CD4-positive, alpha-beta T cell (primary cell): ENCODE measurements at regions not wholly inside any gene's neighbourhood (a gene's known extent, or its start where the extent isn't known, plus 50 kb on each side); places are given as distances from the start of the nearest gene placed in this dataset.
A peak's percentile ranks its signal among the peaks of the same experiment; 100 is the strongest.
"Not testable (repeated sequence)": the region's sequence is repeated elsewhere in the genome, so short reads cannot be mapped to it uniquely, and the experiment has no call there.

Source experiments
- ATAC-seq: fragments of 200-7000 bp; cut with Tn5 transposase; one replicate; pipeline ENCODE4 v1.10.0; 2022; ENCODE audit warnings: mild to moderate bottlenecking; ENCODE audit not compliant: poor library complexity
- CTCF ChIA-PET: fragments of 350-600 bp; sonication (Branson Sonifier 250); formaldehyde crosslinking; loops from one replicate; lab custom pipeline; 2021; ENCODE audit warnings: antibody characterized with exemption, inconsistent platforms; lab: Charles Lee
- POLR2A ChIA-PET: fragments of 350-600 bp; sonication (Branson Sonifier 250); formaldehyde crosslinking; loops from one replicate; lab custom pipeline; 2021; ENCODE audit warnings: antibody characterized with exemption, inconsistent platforms; lab: Charles Lee
- DNase-seq, 14 experiments: peaks; one replicate each; pipeline ENCODE4 v3.0.0-alpha.2; 2013 to 2020; ENCODE audit warnings: mixed read lengths in 2 of 14
- H3K27ac ChIP-seq, 2 donors: one replicate each; pipeline versions ENCODE4 v1.5.1 to v1.7.0; 2013; ENCODE audit warnings: low read length in 2 of 2, low read depth in 1 of 2, mild to moderate bottlenecking in 1 of 2
- H3K27me3 ChIP-seq, 2 experiments: 1 replicate in 1 of 2; 2 replicates in 1 of 2; pipeline versions ENCODE4 v1.6.1 to v1.7.0; 2013; ENCODE audit warnings: low read length in 2 of 2, control low read depth in 1 of 2, mild to moderate bottlenecking in 1 of 2, moderate library complexity in 1 of 2; ENCODE audit not compliant: insufficient read depth in 2 of 2, control insufficient read depth in 1 of 2
- H3K36me3 ChIP-seq: one replicate; pipeline ENCODE4 v1.6.1; 2013; ENCODE audit warnings: low read length, control low read depth; ENCODE audit not compliant: insufficient read depth
- H3K4me1 ChIP-seq: one replicate; pipeline ENCODE4 v1.6.1; 2013; ENCODE audit warnings: low read length, control low read depth; ENCODE audit not compliant: insufficient read depth
- H3K4me3 ChIP-seq: one replicate; pipeline ENCODE4 v1.5.1; 2013; ENCODE audit warnings: mild to moderate bottlenecking, low read length, moderate library complexity
- H3K9me3 ChIP-seq, 2 experiments: 1 replicate in 1 of 2; 2 replicates in 1 of 2; pipeline versions ENCODE4 v1.6.1 to v1.7.0; 2013; ENCODE audit warnings: low read length in 2 of 2, mild to moderate bottlenecking in 2 of 2, control low read depth in 1 of 2, moderate library complexity in 1 of 2; ENCODE audit not compliant: control insufficient read depth in 1 of 2, insufficient read depth in 1 of 2
- H3K27ac Mint-ChIP-seq: one replicate; pipeline ENCODE4 v1.8.0; 2020; ENCODE audit warnings: mixed read lengths
- H3K27me3 Mint-ChIP-seq: one replicate; pipeline ENCODE4 v1.8.0; 2021; ENCODE audit warnings: mixed read lengths
- H3K36me3 Mint-ChIP-seq: one replicate; pipeline ENCODE4 v1.8.0; 2021; ENCODE audit warnings: low read depth, mixed read lengths
- H3K4me1 Mint-ChIP-seq: one replicate; pipeline ENCODE4 v1.8.0; 2021; ENCODE audit warnings: low read depth, mixed read lengths
- H3K4me3 Mint-ChIP-seq: one replicate; pipeline ENCODE4 v1.8.0; 2020; ENCODE audit warnings: mild to moderate bottlenecking, mixed read lengths
- H3K9me3 Mint-ChIP-seq: one replicate; pipeline ENCODE4 v1.8.0; 2020; ENCODE audit warnings: mixed read lengths
- CTCF ChIP-seq: fragments of 200-600 bp; IDR thresholded peaks from one replicate; pipeline ENCODE4 v1.8.0; 2022; ENCODE audit warnings: antibody characterized with exemption, mild to moderate bottlenecking
- intact Hi-C, 2 experiments: fragments of 100-400 bp; cut with DNase I in 1 of 2; cut with micrococcal nuclease in 1 of 2; formaldehyde crosslinking; loops; one replicate each; pipeline versions ENCODE4 v1.15.1 to v1.9.0; 2023 to 2025; cut with DNase I, micrococcal nuclease

GRCh38 chr15:77875066-77875721 lies 202.3 kb downstream of the TBC1D2B start:
- H3K27me3 Mint-ChIP-seq, CTCF ChIA-PET, H3K36me3 ChIP-seq, H3K27me3 ChIP-seq, H3K9me3 Mint-ChIP-seq, H3K4me1 ChIP-seq, H3K36me3 Mint-ChIP-seq, ATAC-seq, H3K27ac Mint-ChIP-seq, H3K27ac ChIP-seq, H3K9me3 ChIP-seq, H3K4me3 ChIP-seq, H3K4me3 Mint-ChIP-seq, H3K4me1 Mint-ChIP-seq, POLR2A ChIA-PET: not testable (repeated sequence)
- intact Hi-C loops: loop anchor here in 1 of 2 experiments (10.0 kb wide), 1 partner anchor 240 kb away; the partner anchor contains the start of gene LINGO1
- TF ChIP-seq CTCF: peak; percentile 31
- DNase-seq: peak in 10 of 14 experiments; percentile 3 to 55 (median 8)

- no peak overlapping the region for H3K4me3 ChIP-seq
- Mint-ChIP-seq H3K27ac (no peak overlapping the region), H3K9me3 (no peaks in the 10 kb centered on the region), H3K27me3 (no peaks in the 10 kb centered on the region), H3K4me1 (no peaks in the 10 kb centered on the region), H3K4me3 (no peak overlapping the region), H3K36me3 (no peaks in the 10 kb centered on the region)
- POLR2A ChIA-PET: no interaction called here
- peaks cover 5% of the 10 kb centered on the region for H3K4me1 ChIP-seq
- no peak overlapping the region for H3K27ac ChIP-seq
- no peaks in the 10 kb centered on the region for H3K36me3 ChIP-seq
- intact Hi-C loops: loop anchor here in 1 of 2 experiments (10.0 kb wide), 1 partner anchor 239 kb away; the partner anchor contains the start of gene LINGO1
- CTCF ChIA-PET: no interaction called here
- ATAC-seq (no peak), DNase-seq (no peak)
- no peaks in the 10 kb centered on the region for H3K9me3 ChIP-seq
- TF ChIP-seq CTCF: no peak
- no peaks in the 10 kb centered on the region for H3K27me3 ChIP-seq
Measured at GRCh38 chr15:77874063-77874462, 203.4 kb downstream of the TBC1D2B start.

GRCh38 chr15:77872521-77873425 lies 204.7 kb downstream of the TBC1D2B start:
- DNase-seq, H3K4me3 ChIP-seq, H3K27ac Mint-ChIP-seq, ATAC-seq, H3K4me1 ChIP-seq, POLR2A ChIA-PET, H3K36me3 ChIP-seq, H3K27ac ChIP-seq, CTCF ChIA-PET, H3K4me3 Mint-ChIP-seq, H3K36me3 Mint-ChIP-seq, H3K27me3 Mint-ChIP-seq, H3K4me1 Mint-ChIP-seq, H3K9me3 Mint-ChIP-seq, H3K9me3 ChIP-seq, H3K27me3 ChIP-seq: not testable (repeated sequence)
- intact Hi-C loops: loop anchor here in 1 of 2 experiments (10.0 kb wide), 1 partner anchor 238 kb away; the partner anchor contains the start of gene LINGO1
